ENCODE measurements at regions not wholly inside any gene's neighbourhood (a gene's known extent, or its start where the extent isn't known, plus 50 kb on each side); places are given as distances from the start of the nearest gene placed in this dataset.

- H3K4me1 Mint-ChIP-seq (ENCODE audit: low read depth), result peaks cover 49% of the 10 kb centered on the region
- H3K4me3 Mint-ChIP-seq, result no peak overlapping the region
- peaks cover 9% of the 10 kb centered on the region for H3K36me3 Mint-ChIP-seq (ENCODE audit: low read depth)
These were observed 182.2 kb downstream of the PALM2AKAP2 start for GRCh38 chr9:109962215-109962614.

GRCh38 chr9:109963079-109963478, 183.1 kb downstream of the PALM2AKAP2 start:
- H3K36me3 Mint-ChIP-seq (ENCODE audit: low read depth), result peaks cover 13% of the 10 kb centered on the region
- H3K27ac Mint-ChIP-seq, result no peak overlapping the region
- H3K4me3 Mint-ChIP-seq, result no peak overlapping the region
- H3K4me1 Mint-ChIP-seq (ENCODE audit: low read depth), result peaks cover 56% of the 10 kb centered on the region
- no peaks in the 10 kb centered on the region for H3K9me3 Mint-ChIP-seq
- peaks cover 13% of the 10 kb centered on the region for H3K27me3 Mint-ChIP-seq (ENCODE audit: low read depth)

More at GRCh38 chr9:109962215-109962614, 182.2 kb downstream of the PALM2AKAP2 start:
- H3K27me3 Mint-ChIP-seq (ENCODE audit: low read depth), result peaks cover 13% of the 10 kb centered on the region
- H3K27ac Mint-ChIP-seq, result no peak overlapping the region
- no peaks in the 10 kb centered on the region for H3K9me3 Mint-ChIP-seq

- peaks cover 13% of the 10 kb centered on the region for H3K27me3 Mint-ChIP-seq (ENCODE audit: low read depth)
- H3K36me3 Mint-ChIP-seq (ENCODE audit: low read depth), result peaks cover 14% of the 10 kb centered on the region
- H3K9me3 Mint-ChIP-seq, result no peaks in the 10 kb centered on the region
- peak overlapping the region; percentile 15 for H3K27ac Mint-ChIP-seq
- peaks cover 66% of the 10 kb centered on the region for H3K4me1 Mint-ChIP-seq (ENCODE audit: low read depth)
- H3K4me3 Mint-ChIP-seq, result no peak overlapping the region
These were observed 186.8 kb downstream of the PALM2AKAP2 start for GRCh38 chr9:109966643-109967368.

GRCh38 chr9:109967651-109968642, 187.9 kb downstream of the PALM2AKAP2 start:
- Mint-ChIP-seq H3K27ac (peak overlapping the region; percentile 89), H3K9me3 (no peaks in the 10 kb centered on the region), H3K36me3 (ENCODE audit: low read depth) (peaks cover 16% of the 10 kb centered on the region), H3K27me3 (ENCODE audit: low read depth) (peaks cover 13% of the 10 kb centered on the region), H3K4me3 (peak overlapping the region; percentile 57), H3K4me1 (ENCODE audit: low read depth) (peaks cover 72% of the 10 kb centered on the region)

- Mint-ChIP-seq H3K27ac (peak overlapping the region; percentile 89), H3K27me3 (ENCODE audit: low read depth) (peaks cover 13% of the 10 kb centered on the region), H3K4me3 (peak overlapping the region; percentile 54), H3K9me3 (no peaks in the 10 kb centered on the region), H3K36me3 (ENCODE audit: low read depth) (peaks cover 13% of the 10 kb centered on the region), H3K4me1 (ENCODE audit: low read depth) (peaks cover 75% of the 10 kb centered on the region)
These were observed 189.0 kb downstream of the PALM2AKAP2 start for GRCh38 chr9:109969011-109969410.

- Mint-ChIP-seq H3K27ac (peak overlapping the region; percentile 89), H3K4me1 (ENCODE audit: low read depth) (peaks cover 79% of the 10 kb centered on the region), H3K36me3 (ENCODE audit: low read depth) (peaks cover 12% of the 10 kb centered on the region), H3K4me3 (no peak overlapping the region), H3K27me3 (ENCODE audit: low read depth) (peaks cover 13% of the 10 kb centered on the region), H3K9me3 (no peaks in the 10 kb centered on the region)
These were observed 189.7 kb downstream of the PALM2AKAP2 start for GRCh38 chr9:109969573-109970237.

- Mint-ChIP-seq H3K27ac (no peak overlapping the region), H3K4me1 (ENCODE audit: low read depth) (peaks cover 84% of the 10 kb centered on the region), H3K4me3 (no peak overlapping the region), H3K36me3 (ENCODE audit: low read depth) (peaks cover 14% of the 10 kb centered on the region), H3K27me3 (ENCODE audit: low read depth) (no peaks in the 10 kb centered on the region), H3K9me3 (peaks cover 3% of the 10 kb centered on the region)
These were observed 191.2 kb downstream of the PALM2AKAP2 start for GRCh38 chr9:109971226-109971625.

GRCh38 chr9:109972026-109972882, 192.3 kb downstream of the PALM2AKAP2 start:
- Mint-ChIP-seq H3K4me3 (peak overlapping the region; percentile 1), H3K9me3 (peaks cover 3% of the 10 kb centered on the region), H3K36me3 (ENCODE audit: low read depth) (peaks cover 15% of the 10 kb centered on the region), H3K4me1 (ENCODE audit: low read depth) (peaks cover 79% of the 10 kb centered on the region), H3K27me3 (ENCODE audit: low read depth) (no peaks in the 10 kb centered on the region), H3K27ac (peak overlapping the region; percentile 79)

GRCh38 chr9:109973336-109973735, 193.3 kb downstream of the PALM2AKAP2 start:
- no peaks in the 10 kb centered on the region for H3K27me3 Mint-ChIP-seq (ENCODE audit: low read depth)
- H3K9me3 Mint-ChIP-seq, result peaks cover 3% of the 10 kb centered on the region
- H3K4me1 Mint-ChIP-seq (ENCODE audit: low read depth), result peaks cover 75% of the 10 kb centered on the region
- H3K27ac Mint-ChIP-seq, result peak overlapping the region; percentile 81
- peaks cover 12% of the 10 kb centered on the region for H3K36me3 Mint-ChIP-seq (ENCODE audit: low read depth)
- no peak overlapping the region for H3K4me3 Mint-ChIP-seq

GRCh38 chr9:109974143-109974917, 194.3 kb downstream of the PALM2AKAP2 start:
- H3K27me3 Mint-ChIP-seq (ENCODE audit: low read depth), result no peaks in the 10 kb centered on the region
- H3K4me3 Mint-ChIP-seq, result peak overlapping the region; percentile 36
- peaks cover 12% of the 10 kb centered on the region for H3K36me3 Mint-ChIP-seq (ENCODE audit: low read depth)
- peaks cover 3% of the 10 kb centered on the region for H3K9me3 Mint-ChIP-seq
- peak overlapping the region; percentile 81 for H3K27ac Mint-ChIP-seq
- H3K4me1 Mint-ChIP-seq (ENCODE audit: low read depth), result peaks cover 67% of the 10 kb centered on the region

GRCh38 chr9:109974918-109975276, 194.9 kb downstream of the PALM2AKAP2 start:
- no peaks in the 10 kb centered on the region for H3K27me3 Mint-ChIP-seq (ENCODE audit: low read depth)
- peaks cover 12% of the 10 kb centered on the region for H3K36me3 Mint-ChIP-seq (ENCODE audit: low read depth)
- H3K9me3 Mint-ChIP-seq, result peaks cover 3% of the 10 kb centered on the region
- peaks cover 62% of the 10 kb centered on the region for H3K4me1 Mint-ChIP-seq (ENCODE audit: low read depth)
- H3K4me3 Mint-ChIP-seq, result no peak overlapping the region
- peak overlapping the region; percentile 81 for H3K27ac Mint-ChIP-seq

GRCh38 chr9:109975574-109976295, 195.7 kb downstream of the PALM2AKAP2 start:
- peak overlapping the region; percentile 69 for H3K27ac Mint-ChIP-seq
- peaks cover 12% of the 10 kb centered on the region for H3K36me3 Mint-ChIP-seq (ENCODE audit: low read depth)
- H3K9me3 Mint-ChIP-seq, result peaks cover 3% of the 10 kb centered on the region
- H3K4me3 Mint-ChIP-seq, result no peak overlapping the region
- peaks cover 58% of the 10 kb centered on the region for H3K4me1 Mint-ChIP-seq (ENCODE audit: low read depth)
- H3K27me3 Mint-ChIP-seq (ENCODE audit: low read depth), result no peaks in the 10 kb centered on the region

Data from T-helper 1 cell treated with Interleukin-12 subunit alpha and Interleukin-12 subunit beta and Interleukin-4 antibody, amounts not matched to agents 30 μg/mL and 1 μg/mL, for 36 hours (primary cell).